Ishikawa (cell line): ENCODE measurements at regions not wholly inside any gene's neighbourhood (a gene's known extent, or its start where the extent isn't known, plus 50 kb on each side); places are given as distances from the start of the nearest gene placed in this dataset.

Experiments
- CEBPB ChIP-seq: IDR thresholded peaks from 2 replicates; pipeline ENCODE4 v1.6.1; 2012
- CREB1 ChIP-seq: IDR thresholded peaks from 2 replicates; pipeline ENCODE4 v1.6.1; 2012; ENCODE audit warnings: low read depth
- EGR1 ChIP-seq: IDR thresholded peaks from 2 replicates; pipeline ENCODE4 v1.6.1; 2012
- EP300 ChIP-seq: IDR thresholded peaks from 2 replicates; pipeline ENCODE4 v1.6.1; 2012; ENCODE audit warnings: borderline replicate concordance
- FOXM1 ChIP-seq: IDR thresholded peaks from 2 replicates; pipeline ENCODE4 v1.6.1; 2012; ENCODE audit warnings: low read depth, borderline replicate concordance
- NFIC ChIP-seq: IDR thresholded peaks from 2 replicates; pipeline ENCODE4 v1.6.1; 2012
- RAD21 ChIP-seq: IDR thresholded peaks from 2 replicates; pipeline ENCODE4 v1.6.1; 2012; ENCODE audit warnings: low read depth
- TAF1 ChIP-seq: IDR thresholded peaks from 2 replicates; pipeline ENCODE4 v1.6.1; 2012; ENCODE audit warnings: low read depth, mild to moderate bottlenecking
- TCF12 ChIP-seq: IDR thresholded peaks from 2 replicates; pipeline ENCODE4 v1.6.1; 2012; ENCODE audit warnings: low read depth
- TEAD4 ChIP-seq: IDR thresholded peaks from 2 replicates; pipeline ENCODE4 v1.6.1; 2012
- YY1 ChIP-seq: IDR thresholded peaks from 2 replicates; pipeline ENCODE4 v1.6.1; 2012; ENCODE audit warnings: low read depth
- ZBTB7A ChIP-seq: IDR thresholded peaks from 2 replicates; pipeline ENCODE4 v1.6.1; 2012; ENCODE audit warnings: low read depth
- TF ChIP-seq, protein P1 (sequence below): IDR thresholded peaks from 2 replicates; pipeline ENCODE4 v1.6.1; 2012; ENCODE audit warnings: low read depth, mild to moderate bottlenecking
- TF ChIP-seq, protein P2 (sequence below): IDR thresholded peaks from 2 replicates; pipeline ENCODE4 v1.6.1; 2012
- TF ChIP-seq, protein P3 (sequence below): IDR thresholded peaks from 2 replicates; pipeline ENCODE4 v1.6.1; 2012

DNA sequence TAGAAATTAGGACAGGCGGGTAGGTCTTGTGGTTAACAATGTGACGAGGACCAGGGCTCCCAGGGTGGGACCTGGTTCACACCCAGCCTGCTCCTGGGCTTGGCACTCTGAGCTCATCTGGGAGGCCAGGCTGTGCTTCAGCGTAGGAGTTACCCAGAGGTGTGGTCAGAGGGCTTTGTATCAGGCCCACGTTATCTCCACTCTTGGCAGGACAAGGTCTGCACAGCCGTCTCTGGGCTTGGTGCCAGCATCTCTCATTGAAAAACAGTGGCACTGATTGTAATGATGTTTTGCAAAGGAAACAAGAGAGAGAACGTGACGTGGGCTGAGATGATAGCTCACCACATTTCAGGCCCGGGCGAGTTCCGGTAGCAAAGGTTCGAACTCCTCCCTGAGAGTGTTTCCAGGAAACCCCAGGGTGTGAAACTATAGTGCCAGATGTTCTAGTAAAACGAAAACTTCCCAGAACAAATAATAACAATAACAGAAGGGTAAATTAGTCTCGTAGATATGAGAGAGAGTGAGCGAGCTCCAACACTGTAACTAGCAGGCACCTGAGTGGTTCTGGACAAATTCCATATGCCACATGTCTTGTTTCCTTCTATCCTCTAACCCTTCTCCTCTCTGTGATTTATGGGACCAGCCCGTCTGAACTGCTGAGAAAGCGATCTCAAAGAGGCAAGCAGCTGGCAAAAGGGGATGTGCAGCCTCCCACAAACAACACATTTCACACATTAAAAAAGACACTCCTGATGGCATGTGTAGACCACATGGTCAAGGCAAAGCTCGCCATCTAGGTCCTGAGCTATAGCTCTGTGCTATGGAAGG lies 227.3 kb downstream of the KTN1 start:
- no peak for TF ChIP-seq RAD21
- TF ChIP-seq, protein P1, sequence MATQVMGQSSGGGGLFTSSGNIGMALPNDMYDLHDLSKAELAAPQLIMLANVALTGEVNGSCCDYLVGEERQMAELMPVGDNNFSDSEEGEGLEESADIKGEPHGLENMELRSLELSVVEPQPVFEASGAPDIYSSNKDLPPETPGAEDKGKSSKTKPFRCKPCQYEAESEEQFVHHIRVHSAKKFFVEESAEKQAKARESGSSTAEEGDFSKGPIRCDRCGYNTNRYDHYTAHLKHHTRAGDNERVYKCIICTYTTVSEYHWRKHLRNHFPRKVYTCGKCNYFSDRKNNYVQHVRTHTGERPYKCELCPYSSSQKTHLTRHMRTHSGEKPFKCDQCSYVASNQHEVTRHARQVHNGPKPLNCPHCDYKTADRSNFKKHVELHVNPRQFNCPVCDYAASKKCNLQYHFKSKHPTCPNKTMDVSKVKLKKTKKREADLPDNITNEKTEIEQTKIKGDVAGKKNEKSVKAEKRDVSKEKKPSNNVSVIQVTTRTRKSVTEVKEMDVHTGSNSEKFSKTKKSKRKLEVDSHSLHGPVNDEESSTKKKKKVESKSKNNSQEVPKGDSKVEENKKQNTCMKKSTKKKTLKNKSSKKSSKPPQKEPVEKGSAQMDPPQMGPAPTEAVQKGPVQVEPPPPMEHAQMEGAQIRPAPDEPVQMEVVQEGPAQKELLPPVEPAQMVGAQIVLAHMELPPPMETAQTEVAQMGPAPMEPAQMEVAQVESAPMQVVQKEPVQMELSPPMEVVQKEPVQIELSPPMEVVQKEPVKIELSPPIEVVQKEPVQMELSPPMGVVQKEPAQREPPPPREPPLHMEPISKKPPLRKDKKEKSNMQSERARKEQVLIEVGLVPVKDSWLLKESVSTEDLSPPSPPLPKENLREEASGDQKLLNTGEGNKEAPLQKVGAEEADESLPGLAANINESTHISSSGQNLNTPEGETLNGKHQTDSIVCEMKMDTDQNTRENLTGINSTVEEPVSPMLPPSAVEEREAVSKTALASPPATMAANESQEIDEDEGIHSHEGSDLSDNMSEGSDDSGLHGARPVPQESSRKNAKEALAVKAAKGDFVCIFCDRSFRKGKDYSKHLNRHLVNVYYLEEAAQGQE, result no peak
- no peak for TF ChIP-seq TCF12
- no peak for TF ChIP-seq TEAD4
- no peak for TF ChIP-seq TAF1
- TF ChIP-seq YY1, result no peak
- TF ChIP-seq NFIC, result no peak
- TF ChIP-seq CREB1, result no peak
- no peak for TF ChIP-seq EP300
- TF ChIP-seq ZBTB7A, result no peak
- TF ChIP-seq EGR1, result no peak
- no peak for TF ChIP-seq FOXM1
- TF ChIP-seq, protein P2, sequence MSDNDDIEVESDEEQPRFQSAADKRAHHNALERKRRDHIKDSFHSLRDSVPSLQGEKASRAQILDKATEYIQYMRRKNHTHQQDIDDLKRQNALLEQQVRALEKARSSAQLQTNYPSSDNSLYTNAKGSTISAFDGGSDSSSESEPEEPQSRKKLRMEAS, result no peak
- no peak for TF ChIP-seq CEBPB
- TF ChIP-seq, protein P3, sequence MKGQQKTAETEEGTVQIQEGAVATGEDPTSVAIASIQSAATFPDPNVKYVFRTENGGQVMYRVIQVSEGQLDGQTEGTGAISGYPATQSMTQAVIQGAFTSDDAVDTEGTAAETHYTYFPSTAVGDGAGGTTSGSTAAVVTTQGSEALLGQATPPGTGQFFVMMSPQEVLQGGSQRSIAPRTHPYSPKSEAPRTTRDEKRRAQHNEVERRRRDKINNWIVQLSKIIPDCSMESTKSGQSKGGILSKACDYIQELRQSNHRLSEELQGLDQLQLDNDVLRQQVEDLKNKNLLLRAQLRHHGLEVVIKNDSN, result no peak

DNA sequence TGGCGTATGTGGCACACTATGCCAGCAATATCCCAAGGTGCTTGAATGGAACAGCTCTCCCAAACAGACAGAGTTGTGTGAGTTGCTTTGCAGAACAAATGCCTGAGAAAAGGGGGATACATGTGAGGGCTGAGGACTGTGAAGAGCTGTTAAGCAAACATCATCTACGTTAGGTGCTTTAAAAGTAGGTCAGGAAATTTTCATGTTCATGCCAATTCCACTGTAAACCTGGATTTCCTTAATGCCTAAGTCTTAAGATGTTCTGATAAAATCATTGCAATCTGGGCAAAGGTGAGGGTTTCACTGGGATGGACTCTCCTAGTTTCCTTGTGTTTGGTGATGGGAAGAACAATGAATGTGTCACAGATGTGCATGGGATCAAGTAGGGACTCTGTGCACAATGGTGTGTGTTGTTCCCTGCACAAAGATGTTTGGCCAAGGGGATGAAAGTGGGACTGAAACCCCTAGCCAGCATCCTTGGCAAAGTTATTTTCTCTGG lies 227.9 kb downstream of the KTN1 start:
- TF ChIP-seq YY1 (no peak), EP300 (no peak), EGR1 (no peak), CEBPB (no peak), ZBTB7A (no peak), TAF1 (no peak), FOXM1 (no peak), TCF12 (no peak), RAD21 (no peak), CREB1 (no peak)
- TF ChIP-seq, protein P1, result no peak
- TF ChIP-seq, protein P2, result no peak
- TF ChIP-seq, protein P3, result no peak

DNA sequence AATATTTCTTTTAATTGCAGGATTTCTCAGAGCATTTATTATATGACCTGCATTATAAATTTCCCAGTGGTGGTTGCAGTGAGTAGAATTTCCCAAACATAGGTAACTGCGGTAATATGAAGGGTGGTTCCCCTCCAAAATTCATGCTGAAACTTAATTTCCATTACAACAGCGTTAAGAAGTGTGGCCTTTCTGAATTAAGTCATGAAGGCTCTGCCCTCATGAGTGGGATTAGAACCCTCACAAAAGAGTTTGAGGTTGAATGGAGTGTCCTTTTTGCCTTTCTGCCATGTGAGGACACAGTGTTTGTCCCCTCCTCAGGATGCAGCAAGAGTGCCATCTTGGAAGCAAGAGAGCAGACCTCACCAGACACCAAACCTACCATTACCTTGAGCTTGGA lies 233.6 kb downstream of the KTN1 start:
- TF ChIP-seq TCF12, result no peak
- TF ChIP-seq NFIC, result no peak
- TF ChIP-seq RAD21, result no peak
- TF ChIP-seq CREB1, result no peak

- no peak for TF ChIP-seq TCF12
- TF ChIP-seq EGR1, result no peak
- no peak for TF ChIP-seq NFIC
- TF ChIP-seq YY1, result no peak
- TF ChIP-seq EP300, result no peak
- TF ChIP-seq, protein P1, result no peak
- TF ChIP-seq FOXM1, result no peak
- TF ChIP-seq, protein P3, result no peak
- TF ChIP-seq ZBTB7A, result no peak
- no peak for TF ChIP-seq TAF1
- no peak for TF ChIP-seq CREB1
- no peak for TF ChIP-seq RAD21
- TF ChIP-seq CEBPB, result no peak
- TF ChIP-seq, protein P2, result no peak
- no peak for TF ChIP-seq TEAD4
These were observed 234.1 kb downstream of the KTN1 start for GRCh38 chr14:55814064-55814463.
